HEK293T (cell line): ENCODE measurements at regions not wholly inside any gene's neighbourhood (a gene's known extent, or its start where the extent isn't known, plus 50 kb on each side); places are given as distances from the start of the nearest gene placed in this dataset.

Source experiments
- FOXK2 ChIP-seq: fragments of 450-650 bp; IDR thresholded peaks from 2 replicates; pipeline ENCODE4 v1.6.1; 2016; ENCODE audit warnings: mild to moderate bottlenecking
- NFRKB ChIP-seq: fragments of 450-650 bp; IDR thresholded peaks from 2 replicates; pipeline ENCODE4 v1.6.1; 2016; ENCODE audit warnings: mild to moderate bottlenecking, moderate library complexity
- SP1 ChIP-seq: fragments of 450-650 bp; IDR thresholded peaks from 2 replicates; pipeline ENCODE4 v1.6.1; 2017
- ZNF384 ChIP-seq: fragments of 450-650 bp; IDR thresholded peaks from 2 replicates; pipeline ENCODE4 v1.6.1; 2016

DNA sequence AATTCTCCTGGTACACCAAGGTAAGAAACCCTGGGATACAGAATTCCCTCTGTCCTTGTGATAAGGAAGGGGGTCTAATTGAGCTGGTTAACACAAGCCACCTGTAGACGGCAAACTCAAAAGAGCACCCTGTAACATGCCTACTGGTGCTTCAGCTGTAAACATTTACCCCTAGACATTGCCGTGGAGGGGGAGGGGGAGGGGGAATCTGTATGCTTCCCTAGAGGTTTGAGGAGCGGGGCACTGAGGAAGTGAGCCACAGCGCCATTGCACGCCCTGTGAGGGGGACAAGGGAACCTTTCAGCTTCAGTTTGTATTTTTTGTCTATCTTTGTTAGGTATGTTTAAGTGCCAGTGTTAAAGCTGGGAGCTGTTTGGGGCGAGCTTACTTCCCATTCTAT is 99.8 kb downstream of the AASDHPPT start:
- no peak for TF ChIP-seq NFRKB
- TF ChIP-seq ZNF384: no peak
- TF ChIP-seq SP1: no peak
- TF ChIP-seq FOXK2: no peak
